Calu3 (cell line): ENCODE measurements at regions not wholly inside any gene's neighbourhood (a gene's known extent, or its start where the extent isn't known, plus 50 kb on each side); places are given as distances from the start of the nearest gene placed in this dataset.

Source experiments
- BruUV-seq: library from RNA; stranded (reverse); fragments of 400-500 nt; replicated peaks from 2 replicates; lab custom pipeline; 2021; lab: Mats Ljungman, UMichigan
- CTCF ChIA-PET: fragments of 300-600 bp; sonication (Branson Sonifier 250); formaldehyde crosslinking; loops from one replicate; lab custom pipeline; 2022; ENCODE audit warnings: antibody characterized with exemption; lab: Charles Lee
- DNase-seq: peaks from one replicate; pipeline ENCODE4 v3.0.0; 2022
- H3K27ac Mint-ChIP-seq: one replicate; pipeline ENCODE4 v1.8.0; 2022; ENCODE audit warnings: mixed read lengths; ENCODE audit not compliant: unreplicated experiment
- H3K27me3 Mint-ChIP-seq: one replicate; pipeline ENCODE4 v1.8.0; 2022; ENCODE audit warnings: mixed read lengths; ENCODE audit not compliant: unreplicated experiment
- H3K36me3 Mint-ChIP-seq: one replicate; pipeline ENCODE4 v1.8.0; 2022; ENCODE audit warnings: mild to moderate bottlenecking, moderate library complexity, mixed read lengths; ENCODE audit not compliant: insufficient read depth, unreplicated experiment
- H3K4me1 Mint-ChIP-seq: one replicate; pipeline ENCODE4 v1.8.0; 2022; ENCODE audit warnings: mild to moderate bottlenecking, low read depth, mixed read lengths; ENCODE audit not compliant: unreplicated experiment
- H3K4me3 Mint-ChIP-seq: one replicate; pipeline ENCODE4 v1.8.0; 2022; ENCODE audit warnings: mild to moderate bottlenecking, low read depth, moderate library complexity, mixed read lengths; ENCODE audit not compliant: unreplicated experiment
- H3K9me3 Mint-ChIP-seq: one replicate; pipeline ENCODE4 v1.8.0; 2022; ENCODE audit warnings: low read depth, mixed read lengths; ENCODE audit not compliant: unreplicated experiment
- CTCF ChIP-seq: fragments of 200-600 bp; IDR thresholded peaks from one replicate; pipeline ENCODE4 v1.8.0; 2022; ENCODE audit warnings: antibody characterized with exemption; ENCODE audit not compliant: unreplicated experiment
- intact Hi-C: fragments of 100-400 bp; cut with micrococcal nuclease; formaldehyde crosslinking; loops from one replicate; pipeline ENCODE4 v1.10.0; 2022; ENCODE audit not compliant: unreplicated experiment

- H3K27ac Mint-ChIP-seq, result peak overlapping the region; percentile 45
- H3K27me3 Mint-ChIP-seq, result no peaks in the 10 kb centered on the region
- no peak overlapping the region for H3K4me3 Mint-ChIP-seq
- TF ChIP-seq CTCF, result no peak
- no peaks in the 10 kb centered on the region for H3K36me3 Mint-ChIP-seq
- peaks cover 24% of the 10 kb centered on the region for H3K4me1 Mint-ChIP-seq
- DNase-seq, result no peak
- BruUV-seq, result no TSS peak
- intact Hi-C loops, result no loop called here
- CTCF ChIA-PET, result interaction anchor here (1.3 kb wide), 1 partner anchor 332 kb away, joined by 3 read pairs; no protein-coding TSS in a partner anchor
- H3K9me3 Mint-ChIP-seq, result peaks cover 3% of the 10 kb centered on the region
These were observed 249.9 kb downstream of the AEBP2 start for GRCh38 chr12:19689226-19689625.

GRCh38 chr12:19689801-19690472 is 250.6 kb downstream of the AEBP2 start:
- H3K4me1 Mint-ChIP-seq, result peaks cover 31% of the 10 kb centered on the region
- TF ChIP-seq CTCF, result no peak
- no peaks in the 10 kb centered on the region for H3K27me3 Mint-ChIP-seq
- intact Hi-C loops, result no loop called here
- no peak overlapping the region for H3K27ac Mint-ChIP-seq
- peaks cover 3% of the 10 kb centered on the region for H3K9me3 Mint-ChIP-seq
- peak; percentile 33 for DNase-seq
- CTCF ChIA-PET, result interaction anchor here (0.6 to 1.1 kb wide), 2 partner anchors 11 to 918 kb away, joined by 3 read pairs; no protein-coding TSS in a partner anchor
- BruUV-seq, result TSS peak; percentile 72
- peak overlapping the region; percentile 5 for H3K4me3 Mint-ChIP-seq
- H3K36me3 Mint-ChIP-seq, result no peaks in the 10 kb centered on the region

- intact Hi-C loops, result no loop called here
- H3K4me3 Mint-ChIP-seq, result no peak overlapping the region
These were observed 252.8 kb downstream of the AEBP2 start for GRCh38 chr12:19692091-19692490.

GRCh38 chr12:19692566-19692965 is 253.3 kb downstream of the AEBP2 start:
- TF ChIP-seq CTCF, result no peak
- no peaks in the 10 kb centered on the region for H3K36me3 Mint-ChIP-seq
- intact Hi-C loops, result no loop called here
- H3K4me1 Mint-ChIP-seq, result peaks cover 39% of the 10 kb centered on the region
- H3K27ac Mint-ChIP-seq, result no peak overlapping the region
- DNase-seq, result no peak
- BruUV-seq, result no TSS peak
- H3K27me3 Mint-ChIP-seq, result no peaks in the 10 kb centered on the region
- CTCF ChIA-PET, result interaction anchor here (0.7 kb wide), 1 partner anchor 138 kb away, joined by 4 read pairs; no protein-coding TSS in a partner anchor
- no peak overlapping the region for H3K4me3 Mint-ChIP-seq
- peaks cover 3% of the 10 kb centered on the region for H3K9me3 Mint-ChIP-seq

More at GRCh38 chr12:19692091-19692490, 252.8 kb downstream of the AEBP2 start:
- Mint-ChIP-seq H3K9me3 (peaks cover 3% of the 10 kb centered on the region), H3K36me3 (no peaks in the 10 kb centered on the region), H3K27ac (no peak overlapping the region), H3K4me1 (peaks cover 39% of the 10 kb centered on the region), H3K27me3 (no peaks in the 10 kb centered on the region)
- no peak for TF ChIP-seq CTCF
- no TSS peak for BruUV-seq
- no peak for DNase-seq
- CTCF ChIA-PET, result interaction anchor here (0.7 kb wide), 1 partner anchor 139 kb away, joined by 4 read pairs; no protein-coding TSS in a partner anchor
